DMS79 treated with DMSO at 0.1 percent for 48 hours (cell line): ENCODE measurements at regions not wholly inside any gene's neighbourhood (a gene's known extent, or its start where the extent isn't known, plus 50 kb on each side); places are given as distances from the start of the nearest gene placed in this dataset.
A peak's percentile ranks its signal among the peaks of the same experiment; 100 is the strongest.
"Not testable (repeated sequence)": the region's sequence is repeated elsewhere in the genome, so short reads cannot be mapped to it uniquely, and the experiment has no call there.

Source experiments
- DNase-seq: peaks from one replicate; lab custom pipeline; 2025; lab: John Stamatoyannopoulos, UW

DNA sequence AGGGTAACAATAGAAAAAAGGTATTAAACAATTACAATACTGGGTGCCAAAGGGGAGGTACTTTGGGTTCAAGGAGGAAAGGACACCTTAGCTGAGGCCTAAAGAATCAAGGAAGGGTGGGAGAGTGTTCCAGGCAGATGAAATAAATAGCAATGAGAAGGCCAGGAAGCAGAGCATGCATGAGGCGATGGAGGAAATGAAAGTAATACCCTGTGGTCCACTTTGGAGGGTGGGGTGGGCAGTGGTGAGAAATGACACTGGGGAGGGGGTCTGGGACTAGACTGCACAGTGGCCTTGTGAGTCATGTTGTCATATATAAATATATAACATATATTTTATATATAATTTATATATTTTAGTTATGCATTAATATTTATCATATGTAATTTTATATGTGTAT lies 55.9 kb downstream of the BHLHE40 start:
- DNase-seq = no peak

DNA sequence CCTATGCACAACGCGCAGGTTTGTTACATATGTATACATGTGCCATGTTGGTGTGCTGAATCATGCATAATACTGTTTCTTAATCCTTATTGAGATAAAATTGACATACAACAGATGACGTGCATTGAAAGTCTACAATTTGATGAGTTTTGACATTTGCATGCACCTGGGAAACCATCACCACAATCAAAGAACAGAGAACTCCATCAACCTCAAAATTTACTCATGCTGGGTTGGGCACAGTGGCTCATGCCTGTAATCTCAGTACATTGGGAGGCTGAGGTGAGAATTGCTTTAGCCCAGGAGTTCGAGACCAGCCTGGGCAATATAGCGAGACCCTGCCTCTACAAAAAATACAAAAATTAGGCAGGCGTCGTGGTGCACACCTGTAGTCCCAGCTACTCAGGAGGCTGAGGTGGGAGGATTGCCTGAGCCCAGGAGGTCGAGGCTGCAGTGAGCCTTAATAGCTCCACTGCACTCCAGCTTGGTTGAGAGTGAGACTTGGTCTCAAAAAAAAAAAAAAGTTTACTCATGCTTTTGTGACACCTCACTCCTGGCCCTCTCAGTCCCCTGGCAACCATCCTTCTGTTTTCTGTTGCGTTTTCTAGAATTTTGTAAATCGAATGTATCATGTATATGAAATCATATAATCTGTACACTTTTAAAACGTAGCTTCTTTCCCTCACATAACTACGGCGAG lies 56.6 kb downstream of the BHLHE40 start:
- no peak for DNase-seq

DNA sequence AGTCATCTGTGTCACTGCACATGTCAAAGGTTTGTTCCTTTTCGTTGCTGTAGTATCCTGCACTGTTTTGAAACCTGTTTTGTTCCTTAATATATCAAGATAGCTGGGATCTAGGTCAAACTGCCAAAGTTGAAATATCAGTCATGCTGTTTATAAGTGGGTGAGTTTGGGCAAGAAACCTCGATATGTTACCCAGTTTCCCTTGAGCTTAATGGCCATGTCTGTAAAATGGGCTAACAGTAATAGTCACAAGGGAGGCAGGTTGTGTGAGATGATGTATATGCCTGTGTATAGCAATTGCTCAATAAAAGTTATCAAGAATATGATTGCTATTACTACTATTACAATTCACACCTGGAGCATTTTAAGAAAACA lies 57.1 kb downstream of the BHLHE40 start:
- no peak for DNase-seq

DNA sequence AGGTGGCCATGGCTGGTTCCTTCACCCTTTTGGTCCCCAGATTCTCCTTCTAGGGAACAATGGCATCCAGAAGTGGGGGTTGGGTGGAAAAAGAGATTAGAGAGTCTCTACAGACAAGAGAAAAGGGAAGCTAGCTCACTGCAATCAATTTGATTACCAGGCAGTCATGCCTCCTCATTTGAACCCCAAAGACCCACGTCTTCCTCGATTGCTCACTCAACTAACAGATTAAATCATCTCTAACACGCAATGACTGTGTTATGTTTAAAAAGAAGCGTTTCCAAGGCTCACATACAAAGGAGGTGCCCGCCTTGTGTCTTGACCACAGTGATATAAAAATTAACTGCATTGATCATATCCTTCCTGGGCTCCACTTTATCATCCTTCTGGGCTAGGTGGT lies 57.6 kb downstream of the BHLHE40 start:
- no peak for DNase-seq

DNA sequence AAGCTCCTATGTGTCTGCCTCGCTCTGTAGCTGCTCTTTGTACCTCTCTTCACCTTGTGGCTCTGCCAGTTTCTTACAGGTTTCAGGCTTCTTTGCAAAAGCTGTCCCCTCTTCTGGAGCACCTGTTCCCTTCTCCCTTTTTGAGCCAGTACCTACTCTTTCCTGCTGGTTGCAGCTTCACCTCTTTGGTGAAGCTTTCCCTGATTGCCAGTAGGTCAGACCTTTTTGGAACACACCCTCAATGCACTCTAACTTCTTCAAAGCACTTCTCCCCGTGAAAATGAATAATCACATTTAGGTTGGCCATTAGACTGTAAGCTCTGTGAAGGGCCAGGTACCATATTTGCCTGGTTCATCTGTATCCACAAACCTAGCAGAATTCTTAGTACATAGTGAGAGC lies 60.3 kb downstream of the BHLHE40 start:
- no peak for DNase-seq

DNA sequence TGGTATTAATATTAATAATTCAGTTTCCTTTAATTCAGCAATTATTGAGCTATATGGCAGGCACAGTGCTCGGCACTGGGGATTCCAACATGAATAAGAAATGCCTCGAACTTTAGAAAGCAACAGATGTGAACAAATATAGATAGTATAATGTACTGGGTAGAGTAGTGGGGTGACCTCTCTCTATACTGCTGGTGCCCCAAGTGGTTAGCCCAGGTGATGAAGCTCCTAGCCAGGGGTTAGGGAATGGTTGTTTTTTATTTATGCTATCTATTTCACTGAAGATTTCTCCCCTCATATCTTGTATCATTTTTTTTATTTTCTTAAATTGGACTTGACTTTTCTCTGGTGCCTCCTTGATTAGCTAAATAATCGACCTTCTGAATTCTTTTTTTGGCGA lies 62.1 kb downstream of the BHLHE40 start:
- no peak for DNase-seq

DNA sequence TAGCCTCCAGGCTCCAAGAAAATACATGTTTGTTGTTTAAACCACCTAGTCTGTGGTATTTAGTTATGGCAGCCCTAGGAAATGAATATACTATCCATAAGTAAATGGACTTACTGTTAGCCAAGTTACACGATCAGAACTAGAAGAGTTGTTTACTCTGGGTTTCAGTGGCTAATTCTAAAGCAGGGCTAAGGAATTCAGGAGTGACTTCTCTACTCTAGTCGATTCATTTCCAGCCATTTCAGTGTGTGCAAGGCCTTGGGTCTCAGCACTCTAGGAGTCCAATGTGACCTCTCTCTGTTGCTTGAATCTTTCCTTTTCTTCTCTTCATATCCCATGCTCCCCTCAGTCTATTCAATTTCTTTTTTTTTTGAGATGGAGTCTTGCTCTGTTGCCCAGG lies 66.7 kb downstream of the BHLHE40 start:
- no peak for DNase-seq

DNA sequence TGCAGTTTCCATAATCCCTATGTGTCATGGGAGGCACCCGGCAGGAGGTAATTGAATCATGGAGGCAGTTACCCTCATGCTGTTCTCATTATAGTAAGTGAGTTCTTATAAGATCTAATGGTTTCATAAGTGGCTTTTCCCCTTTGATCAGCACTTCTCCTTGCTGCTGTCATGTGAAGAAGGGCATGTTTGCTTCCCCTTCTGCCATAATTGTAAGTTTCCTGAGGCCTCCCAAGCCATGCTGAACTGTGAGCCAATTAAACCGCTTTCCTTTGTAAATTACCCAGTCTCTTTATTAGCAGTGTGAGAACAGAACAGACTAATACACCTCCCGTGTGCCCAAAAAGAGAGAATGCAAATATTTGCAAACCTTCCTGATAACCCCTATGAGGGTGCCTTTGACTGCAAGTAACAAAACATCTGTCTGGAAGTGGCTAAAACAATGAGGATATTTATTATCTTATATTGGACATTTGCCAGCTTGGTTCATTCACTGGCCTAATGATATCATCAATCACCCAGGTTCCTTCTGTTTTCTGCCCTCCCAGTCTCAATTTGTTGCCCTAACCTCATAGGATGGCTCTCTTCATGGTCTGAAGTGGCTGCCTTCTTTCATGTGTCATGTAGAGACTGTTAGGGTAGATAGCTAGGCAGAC lies 68.7 kb downstream of the BHLHE40 start:
- no peak for DNase-seq

DNA sequence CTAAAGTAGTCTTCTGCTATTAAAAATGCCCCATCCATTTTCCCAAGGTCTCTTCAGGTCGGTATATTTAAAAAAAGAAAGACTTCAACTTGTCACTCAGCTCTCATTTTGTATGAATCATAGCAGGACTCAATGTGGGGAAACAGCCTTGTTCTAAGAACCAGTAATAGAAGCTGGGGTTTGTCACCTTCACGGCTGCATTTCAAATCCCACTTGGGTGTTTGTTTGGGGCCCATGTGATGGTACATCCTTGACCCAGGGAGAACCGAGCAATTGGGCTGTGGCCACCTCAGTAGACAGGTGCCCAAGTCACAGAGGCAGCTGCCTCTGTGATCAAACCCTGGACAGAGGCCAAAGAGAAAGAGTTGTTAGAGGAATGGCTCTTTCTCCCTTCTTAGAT lies 70.3 kb upstream of the ARL8B start:
- DNase-seq = peak; percentile 19

DNA sequence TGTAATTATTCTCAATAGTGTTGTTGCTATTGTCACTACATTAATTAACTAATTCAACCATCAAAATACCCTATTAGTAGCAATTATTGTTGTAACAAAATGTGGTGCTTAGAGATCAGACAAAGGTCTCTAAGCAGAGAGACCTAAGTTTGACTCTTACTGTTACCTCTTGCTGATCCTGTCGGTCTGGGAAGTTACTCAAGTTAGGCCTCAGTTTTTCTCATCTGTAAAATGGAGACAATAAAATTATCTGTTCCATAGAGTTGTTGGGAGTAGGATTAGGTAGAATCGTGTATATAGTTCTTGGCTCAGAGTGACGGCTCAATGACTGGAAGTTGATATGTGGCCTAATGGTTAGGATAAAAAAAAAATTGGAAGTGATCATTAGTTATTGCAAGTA lies 69.8 kb upstream of the ARL8B start:
- DNase-seq = no peak

DNA sequence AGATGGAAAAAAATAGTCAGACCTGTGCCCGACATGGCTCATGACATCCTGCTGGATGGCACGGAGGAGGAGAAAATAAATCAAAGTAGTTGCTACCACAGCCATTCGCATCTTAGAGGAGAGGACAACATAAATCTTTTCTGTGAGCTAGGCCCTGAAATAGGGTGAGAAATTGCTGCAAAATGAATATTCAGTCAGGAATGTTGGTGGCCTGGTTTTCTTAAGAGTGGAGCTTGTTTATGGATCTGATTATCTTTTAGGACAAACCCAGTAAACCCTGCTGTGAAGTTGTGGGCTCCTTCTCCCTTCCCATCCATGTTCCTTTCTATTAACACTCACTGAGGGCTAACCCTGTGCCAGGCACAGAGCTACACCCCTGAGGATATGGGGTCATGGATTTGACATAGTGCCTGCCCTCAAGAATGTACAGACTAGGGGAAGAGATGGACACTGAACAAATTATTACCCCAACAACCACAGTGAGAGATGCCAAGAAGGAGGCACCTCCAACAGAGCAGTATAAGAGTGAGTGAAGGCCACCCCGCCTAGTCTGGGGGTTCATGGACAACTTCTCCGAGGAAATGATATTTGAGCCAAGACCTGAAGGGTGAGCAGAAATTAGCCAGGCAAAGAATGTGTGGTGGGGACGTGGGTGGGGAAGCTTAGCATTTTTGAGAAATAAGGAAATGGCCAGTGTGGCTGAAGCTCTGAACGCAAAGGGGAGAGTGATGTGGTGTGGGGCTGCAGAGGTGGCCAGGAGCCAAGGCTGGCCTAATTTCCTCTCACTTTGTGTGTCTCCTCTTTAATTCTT lies 68.9 kb upstream of the ARL8B start:
- no peak for DNase-seq

DNA sequence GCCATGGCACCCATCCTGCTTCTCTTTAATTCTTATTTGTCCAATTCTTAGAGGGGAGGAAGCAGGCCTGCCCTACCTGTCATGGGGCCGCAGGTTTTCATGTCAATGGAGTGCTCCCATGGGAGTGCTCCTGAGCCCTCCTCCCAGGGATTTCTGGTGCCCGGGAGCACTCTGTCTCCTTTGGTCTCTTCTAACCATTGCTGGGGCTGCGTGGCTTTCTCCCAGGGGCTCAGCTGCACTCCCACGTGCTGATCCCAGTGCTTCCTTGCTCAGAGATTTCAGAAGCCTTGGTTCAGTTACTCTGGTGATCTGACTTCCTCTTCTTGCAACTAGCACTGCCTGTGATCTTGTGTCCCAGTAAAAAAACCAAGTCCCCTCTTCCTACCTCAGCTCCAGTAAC lies 68.0 kb upstream of the ARL8B start:
- DNase-seq = no peak

DNA sequence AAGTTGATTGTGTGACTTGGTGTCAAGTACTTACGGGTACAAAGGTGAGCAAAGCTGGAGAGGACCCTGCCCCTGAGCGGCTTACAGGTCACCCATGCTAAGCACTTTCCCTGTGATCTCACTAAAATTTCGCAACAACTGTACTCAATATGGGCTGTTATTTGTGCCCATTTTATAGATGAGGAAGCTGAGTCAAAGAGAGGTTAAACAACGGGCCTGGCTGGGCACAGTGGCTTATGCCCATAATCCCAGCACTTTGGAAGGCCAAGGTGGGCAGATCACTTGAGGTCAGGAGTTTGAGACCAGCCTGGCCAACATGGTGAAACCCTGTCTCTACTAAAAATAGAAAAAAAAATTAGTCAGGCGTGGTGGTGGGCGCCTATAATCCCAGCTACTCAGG lies 67.5 kb upstream of the ARL8B start:
- not testable (repeated sequence) for DNase-seq

DNA sequence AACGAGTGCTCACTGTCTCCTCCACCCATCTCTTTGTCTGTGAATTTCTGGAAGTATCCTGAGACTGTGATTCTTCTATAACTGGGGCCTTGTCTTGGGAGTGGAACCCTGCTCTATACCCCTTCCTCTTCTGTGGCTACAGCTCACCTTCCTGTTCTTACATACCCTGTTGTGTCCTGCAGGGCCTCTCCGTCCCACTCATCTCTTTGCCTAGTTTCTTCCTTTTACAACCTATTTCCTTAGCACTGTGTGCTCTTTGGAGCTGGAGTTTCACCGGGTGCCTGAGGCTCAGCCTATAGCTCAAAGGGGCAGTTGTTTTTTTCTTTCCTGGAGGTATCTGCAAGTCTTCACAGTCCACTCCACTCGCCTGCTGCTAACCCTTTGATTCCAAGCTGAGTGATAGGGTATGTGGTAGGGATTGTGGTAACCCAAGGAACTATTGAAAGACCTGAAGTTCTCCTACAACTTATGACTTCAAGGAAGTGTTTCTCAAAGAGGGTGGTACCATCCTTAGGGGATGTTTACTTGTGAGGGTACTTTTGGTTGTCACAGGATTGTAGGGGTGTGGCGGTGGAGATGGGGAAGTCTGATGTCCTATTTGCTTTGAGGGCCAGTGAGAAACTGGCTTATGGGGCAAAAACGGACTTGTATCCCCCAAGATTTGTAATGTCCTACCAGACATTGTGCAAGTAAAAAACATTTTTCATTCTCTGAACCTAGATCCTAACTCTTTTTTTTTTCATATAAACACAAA lies 66.6 kb upstream of the ARL8B start:
- DNase-seq = no peak

DNA sequence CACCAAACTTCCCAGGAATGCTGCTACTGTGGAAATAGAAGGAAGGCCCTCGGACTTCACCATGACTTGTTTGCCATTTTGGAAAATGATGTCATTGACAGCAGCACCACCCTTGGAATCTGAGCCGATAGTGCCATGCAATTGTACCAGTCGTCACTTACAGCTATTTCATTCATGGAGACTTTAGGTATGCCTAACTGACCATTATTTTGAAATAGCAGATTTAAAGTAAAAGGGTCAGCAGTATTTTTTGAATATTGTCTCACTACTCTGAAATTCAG lies 66.0 kb upstream of the ARL8B start:
- DNase-seq = no peak

DNA sequence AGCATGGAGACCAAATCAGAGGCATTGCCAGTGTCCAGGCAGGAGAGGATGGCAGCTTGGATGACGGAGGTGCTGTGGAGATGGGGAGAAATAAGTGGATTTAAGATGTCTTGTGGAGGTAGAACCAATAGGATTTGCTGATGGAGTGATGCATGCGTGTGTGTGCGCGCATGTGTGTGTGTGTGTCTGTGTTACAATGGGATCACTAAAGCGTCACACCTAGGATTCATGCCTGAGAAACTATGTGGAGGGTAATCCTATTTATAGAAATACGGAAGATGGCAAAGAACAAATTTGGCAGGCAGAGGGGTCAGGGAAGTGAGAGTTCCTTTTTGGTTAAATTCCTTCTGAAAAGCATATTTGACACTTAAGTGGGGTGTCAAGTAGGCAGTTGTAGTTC lies 64.8 kb upstream of the ARL8B start:
- no peak for DNase-seq

DNA sequence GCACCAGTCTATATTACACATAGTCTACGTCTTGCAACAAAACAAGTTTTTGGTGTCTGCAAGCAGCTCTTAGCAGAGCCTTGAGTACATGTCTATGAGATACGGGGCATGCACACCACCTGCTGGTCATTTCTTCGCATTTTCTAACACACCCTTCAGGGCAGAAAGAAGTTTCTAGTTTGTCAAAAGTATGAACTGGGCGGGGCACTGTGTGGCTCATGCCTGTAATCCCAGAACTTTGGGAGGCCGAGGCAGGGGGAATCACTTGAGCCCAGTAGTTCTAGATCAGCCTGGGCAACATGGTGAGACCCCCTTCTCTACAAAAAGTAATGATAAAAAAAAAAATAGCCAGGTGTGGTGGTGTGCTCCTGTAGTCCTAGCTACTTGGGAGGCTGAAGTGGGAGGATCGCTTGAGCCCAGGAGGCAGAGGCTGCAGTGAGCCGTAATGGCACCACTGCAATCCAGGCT lies 64.2 kb upstream of the ARL8B start:
- DNase-seq = peak; percentile 33

DNA sequence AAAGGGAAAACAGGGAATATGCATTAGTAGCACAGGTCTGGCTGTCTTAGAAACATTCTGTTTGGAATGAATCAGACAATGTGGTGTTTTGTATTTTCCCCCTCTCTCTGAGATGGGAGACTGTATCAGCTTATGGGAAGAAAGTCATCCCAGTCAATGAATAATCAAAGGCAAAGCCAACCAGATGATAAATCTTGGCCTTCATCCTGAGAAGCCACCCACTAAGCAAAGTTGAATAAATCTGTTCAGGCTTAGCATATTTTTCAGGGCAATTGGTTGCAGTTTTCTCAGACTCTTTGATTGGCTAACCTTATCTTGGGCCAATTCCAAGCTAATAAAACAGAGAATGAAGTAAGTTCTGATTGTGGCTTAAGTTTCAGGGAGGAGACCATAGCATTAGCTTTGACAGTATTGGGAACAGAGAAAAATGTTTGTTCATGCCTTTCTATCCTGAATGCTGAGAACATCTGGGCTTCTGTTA lies 63.6 kb upstream of the ARL8B start:
- DNase-seq = no peak

DNA sequence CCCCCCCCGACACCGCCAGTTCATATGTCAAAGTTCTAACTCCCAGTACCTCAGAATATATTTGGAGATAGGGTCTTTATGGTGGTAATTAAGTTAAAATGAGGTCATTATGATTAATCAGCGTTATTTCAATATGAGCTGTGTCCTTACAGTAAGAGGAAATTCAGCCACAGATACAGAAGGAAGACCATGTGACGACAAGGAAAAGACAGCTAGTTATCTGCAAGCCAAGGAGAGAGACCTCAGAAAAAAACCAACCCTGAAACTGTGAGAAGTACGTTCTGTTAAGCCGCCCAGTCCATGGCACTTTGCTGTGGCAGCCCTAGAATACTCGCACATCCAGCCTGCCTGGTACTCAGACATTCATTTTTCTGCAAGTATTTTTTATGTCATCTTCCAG lies 62.3 kb upstream of the ARL8B start:
- no peak for DNase-seq

DNA sequence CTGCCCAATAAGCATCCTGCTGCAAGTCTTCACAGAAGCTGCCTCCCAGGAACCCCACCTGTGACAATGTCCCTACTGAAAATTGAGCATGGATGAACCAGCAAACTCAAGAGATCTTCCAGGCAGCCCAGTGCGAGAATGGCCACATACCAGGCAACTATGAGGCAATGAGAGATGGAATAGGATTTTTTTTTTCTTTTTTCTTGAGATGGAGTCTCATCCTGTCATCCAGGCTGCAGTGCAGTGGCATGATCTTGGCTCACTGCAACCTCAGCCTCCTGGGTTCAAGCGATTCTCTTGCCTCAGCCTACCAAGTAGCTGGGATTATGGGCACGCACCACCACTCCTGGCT lies 60.9 kb upstream of the ARL8B start:
- no peak for DNase-seq

DNA sequence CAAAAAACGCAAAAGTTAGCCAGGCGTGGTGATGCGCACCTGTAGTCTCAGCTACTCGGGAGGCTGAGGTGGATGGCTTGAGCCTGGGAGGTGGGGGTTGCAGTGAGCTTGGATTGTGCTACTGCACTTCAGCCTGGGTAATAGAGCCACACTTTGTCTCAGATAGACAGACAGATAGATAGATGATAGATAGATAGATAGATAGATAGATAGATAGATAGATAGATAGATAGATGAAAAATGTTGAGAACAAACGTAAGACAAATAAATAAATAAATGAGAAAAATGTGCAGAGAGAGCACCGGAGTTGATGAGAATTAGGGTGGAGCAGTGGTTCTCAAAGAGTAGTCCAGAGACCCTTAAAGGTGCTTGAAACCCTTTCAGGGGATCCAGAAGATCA lies 58.4 kb upstream of the ARL8B start:
- DNase-seq = no peak

DNA sequence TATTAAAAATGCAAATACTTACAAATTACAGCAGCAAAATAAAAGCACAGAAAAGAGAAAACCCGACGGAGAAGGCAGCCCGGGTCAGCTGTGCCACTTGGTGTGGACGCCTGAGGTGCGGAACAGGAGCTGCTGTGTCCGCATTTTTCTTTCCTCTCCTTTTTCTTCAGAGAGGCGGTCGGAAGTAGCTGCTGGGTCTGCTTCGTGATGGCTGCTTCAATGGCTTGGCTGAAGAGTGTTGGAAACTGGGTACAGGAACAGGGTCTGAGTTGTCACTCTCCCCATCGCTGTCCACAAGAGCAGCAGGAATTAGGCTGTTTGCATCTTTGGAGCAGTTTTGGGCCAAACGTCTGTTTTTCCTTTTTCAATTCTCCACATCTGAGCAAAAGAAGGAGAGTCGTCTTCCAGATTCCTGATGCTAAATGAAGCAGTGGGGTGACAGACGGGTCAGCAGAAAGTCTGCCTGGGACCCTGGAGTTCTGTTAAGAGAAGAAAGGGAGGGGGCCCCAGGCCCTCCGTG lies 53.5 kb upstream of the ARL8B start:
- DNase-seq = no peak
